Heart right ventricle (tissue), 16 donors: ENCODE measurements at regions not wholly inside any gene's neighbourhood (a gene's known extent, or its start where the extent isn't known, plus 50 kb on each side); places are given as distances from the start of the nearest gene placed in this dataset.
"Not testable (repeated sequence)": the region's sequence is repeated elsewhere in the genome, so short reads cannot be mapped to it uniquely, and the experiment has no call there.

Experiments
- ATAC-seq, 8 donors: fragments of 200-7000 bp; cut with Tn5 transposase; one replicate each; pipeline ENCODE4 v1.9.1; 2020; ENCODE audit warnings: mild to moderate bottlenecking in 8 of 8, moderate library complexity in 8 of 8, moderate number of reproducible peaks in 1 of 8
- DNase-seq, 2 donors: peaks; one replicate each; pipeline ENCODE4 v3.0.0-alpha.2; 2020
- H3K27ac ChIP-seq, 10 donors: fragments of 200-600 bp; sonication (generic) in 2 of 10; one replicate each; pipeline versions ENCODE4 v1.5.0 to v1.8.0; 2020 to 2022; ENCODE audit warnings: mild to moderate bottlenecking in 3 of 10
- H3K27me3 ChIP-seq, 7 donors: fragments of 200-600 bp; one replicate each; pipeline ENCODE4 v1.8.0; 2021 to 2022; ENCODE audit warnings: mild to moderate bottlenecking in 2 of 7
- H3K36me3 ChIP-seq, 9 donors: fragments of 200-600 bp; sonication (generic) in 1 of 9; one replicate each; pipeline versions ENCODE4 v1.5.0 to v1.8.0; 2020 to 2022; ENCODE audit warnings: mild to moderate bottlenecking in 2 of 9
- H3K4me1 ChIP-seq, 9 donors: fragments of 200-600 bp; sonication (generic) in 1 of 9; one replicate each; pipeline versions ENCODE4 v1.5.0 to v1.8.0; 2020 to 2022; ENCODE audit warnings: mild to moderate bottlenecking in 4 of 9
- H3K4me3 ChIP-seq, 10 donors: fragments of 200-600 bp; sonication (generic) in 2 of 10; one replicate each; pipeline versions ENCODE4 v1.5.0 to v1.8.0; 2020 to 2022; ENCODE audit warnings: mild to moderate bottlenecking in 7 of 10, moderate library complexity in 2 of 10
- H3K9me3 ChIP-seq, 11 donors: fragments of 200-600 bp in 10 of 11; sonication (generic) in 2 of 11; one replicate each; pipeline versions ENCODE4 v1.5.0 to v1.8.0; 2013 to 2022; ENCODE audit warnings: mild to moderate bottlenecking in 2 of 11, control low read depth in 1 of 11, moderate library complexity in 1 of 11
- WGBS, 2 donors: extraction: QIAGEN DNeasy Blood & Tissue Kit; methylation state at CpG; one replicate each; pipeline ENCODE4 v1.1.7; 2013; ENCODE audit warnings: inconsistent platforms in 1 of 2; 5-methylcytosine and 5-hydroxymethylcytosine counted together
- intact Hi-C, 10 donors: fragments of 100-400 bp; cut with DNase I; formaldehyde crosslinking; loops; one replicate each; pipeline versions ENCODE4 v1.11.1 to v1.14.2; 2022
- TF ChIP-seq, protein P1 (sequence below), 9 donors: fragments of 200-600 bp; sonication (generic) in 2 of 9; IDR thresholded peaks; one replicate each; pipeline versions ENCODE4 v1.5.0 to v1.8.0; 2021 to 2022; ENCODE audit warnings: antibody characterized with exemption in 9 of 9, mild to moderate bottlenecking in 5 of 9, moderate library complexity in 1 of 9
- donor health status: Arrhythmogenic right ventricular cardiomyopathy.
- donor health status: ischemic (EF 13 %, LVEDD 7.1; RV severe dilation, severe dysfunction).
- donor health status: healthy with polysubstance abuse.
- donor health status: DM: no; HTN: yes; CAD: no.
- donor health status: DM: no; HTN: no; CAD: no.
- donor health status: ischemic (EF 25% LVEDD 6.9; RV normal size, moderate dysfunction).
- donor health status: ischemic (EF 25% LVEDD 5.7; RV mildly dilated, moderate dysfunction).
- donor health status: healthy.
- donor health status: DM: yes; HTN: yes; CAD: no.
- donor health status: Ischemic cardiomyopathy.
- donor health status: ischemic (EF 35%, LVEDD 5.7; RV mildly dilated, moderate dysfunction).
- donor health status: nonischemic (EF 11% LVEDD 7.7; RV severe dilation, severe dysfunction).
- donor health status: DM: yes; HTN: yes; CAD: no.
- donor health status: PGD.
- donor health status: ischemic (EF 29% LVEDD 5.4; RV normal size, mild dysfunction).
- donor health status: nonischemic (EF 23%, LVEDD 6.1; RV moderate dilation, normal function).

- Histone ChIP-seq H3K4me3 (no peak overlapping the region), H3K27ac (no peak overlapping the region), H3K4me1 (peaks cover 14 to 45% (median 36%) of the 10 kb centered on the region in 9 donors), H3K9me3 (no peaks in the 10 kb centered on the region), H3K36me3 (no peaks in the 10 kb centered on the region), H3K27me3 (no peaks in the 10 kb centered on the region)
- no peak for DNase-seq
- intact Hi-C loops, result no loop called here
- no peak for ATAC-seq
- WGBS, 2 donors, result 96 to 97% methylated on average over 17 of the region's 17 CpGs
- TF ChIP-seq, protein P1, sequence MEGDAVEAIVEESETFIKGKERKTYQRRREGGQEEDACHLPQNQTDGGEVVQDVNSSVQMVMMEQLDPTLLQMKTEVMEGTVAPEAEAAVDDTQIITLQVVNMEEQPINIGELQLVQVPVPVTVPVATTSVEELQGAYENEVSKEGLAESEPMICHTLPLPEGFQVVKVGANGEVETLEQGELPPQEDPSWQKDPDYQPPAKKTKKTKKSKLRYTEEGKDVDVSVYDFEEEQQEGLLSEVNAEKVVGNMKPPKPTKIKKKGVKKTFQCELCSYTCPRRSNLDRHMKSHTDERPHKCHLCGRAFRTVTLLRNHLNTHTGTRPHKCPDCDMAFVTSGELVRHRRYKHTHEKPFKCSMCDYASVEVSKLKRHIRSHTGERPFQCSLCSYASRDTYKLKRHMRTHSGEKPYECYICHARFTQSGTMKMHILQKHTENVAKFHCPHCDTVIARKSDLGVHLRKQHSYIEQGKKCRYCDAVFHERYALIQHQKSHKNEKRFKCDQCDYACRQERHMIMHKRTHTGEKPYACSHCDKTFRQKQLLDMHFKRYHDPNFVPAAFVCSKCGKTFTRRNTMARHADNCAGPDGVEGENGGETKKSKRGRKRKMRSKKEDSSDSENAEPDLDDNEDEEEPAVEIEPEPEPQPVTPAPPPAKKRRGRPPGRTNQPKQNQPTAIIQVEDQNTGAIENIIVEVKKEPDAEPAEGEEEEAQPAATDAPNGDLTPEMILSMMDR (IDR thresholded peaks at IDR 0.05), result no peak
These were observed 94.6 kb upstream of the GSE1 start for GRCh38 chr16:85518398-85519049.

GRCh38 chr16:85519050-85519440 is 94.1 kb upstream of the GSE1 start:
- DNase-seq, H3K9me3 ChIP-seq: not testable (repeated sequence)
- 64 to 66% methylated on average over 3 to 4 of the region's 5 CpGs for WGBS, 2 donors

DNA sequence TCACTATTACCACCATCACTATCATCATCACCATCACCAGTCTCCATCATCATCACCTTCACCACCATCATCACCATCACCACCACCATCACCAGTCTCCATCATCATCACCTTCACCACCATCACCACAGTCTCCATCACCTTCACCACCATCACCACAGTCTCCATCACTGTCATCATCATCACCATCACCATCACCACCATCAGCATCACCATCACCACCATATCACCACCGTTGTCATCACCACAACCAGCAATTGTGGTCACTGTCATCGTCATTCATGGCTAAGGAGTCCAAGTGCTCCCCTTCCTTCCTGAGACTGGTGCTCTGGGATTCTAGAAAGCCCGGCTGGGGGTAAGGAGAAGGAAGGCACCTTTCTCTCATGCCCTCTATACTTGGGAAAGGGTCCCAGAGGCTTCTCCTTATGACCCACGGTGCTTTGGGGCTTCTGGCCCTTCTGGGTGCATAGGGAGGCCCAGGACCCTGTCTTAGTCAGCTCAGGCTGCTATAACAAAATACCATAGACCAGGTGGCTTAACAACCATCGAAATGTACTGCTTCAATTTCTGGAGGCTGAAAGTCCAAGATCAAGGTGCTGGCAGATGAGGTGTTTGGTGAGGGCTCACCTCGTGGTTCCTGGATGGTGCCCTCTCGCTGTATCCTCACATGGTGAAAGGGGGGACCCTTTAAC is 93.4 kb upstream of the GSE1 start:
- H3K4me1 ChIP-seq, result peaks cover 23 to 45% (median 36%) of the 10 kb centered on the region in 9 donors
- TF ChIP-seq, protein P1 (IDR thresholded peaks at IDR 0.05), result no peak
- DNase-seq, result no peak
- no peak overlapping the region for H3K4me3 ChIP-seq
- no peaks in the 10 kb centered on the region for H3K9me3 ChIP-seq
- 95% methylated on average over 7 of the region's 7 CpGs for WGBS, 2 donors
- H3K27me3 ChIP-seq, result no peaks in the 10 kb centered on the region
- intact Hi-C loops, result no loop called here
- no peak for ATAC-seq
- H3K27ac ChIP-seq, result no peak overlapping the region
- H3K36me3 ChIP-seq, result no peaks in the 10 kb centered on the region

More at GRCh38 chr16:85519050-85519440, 94.1 kb upstream of the GSE1 start:
- H3K36me3 ChIP-seq, intact Hi-C loops, H3K27ac ChIP-seq, ATAC-seq, H3K27me3 ChIP-seq, H3K4me3 ChIP-seq: not testable (repeated sequence)
- H3K4me1 ChIP-seq, result peaks cover 19 to 45% (median 36%) of the 10 kb centered on the region in 9 donors

DNA sequence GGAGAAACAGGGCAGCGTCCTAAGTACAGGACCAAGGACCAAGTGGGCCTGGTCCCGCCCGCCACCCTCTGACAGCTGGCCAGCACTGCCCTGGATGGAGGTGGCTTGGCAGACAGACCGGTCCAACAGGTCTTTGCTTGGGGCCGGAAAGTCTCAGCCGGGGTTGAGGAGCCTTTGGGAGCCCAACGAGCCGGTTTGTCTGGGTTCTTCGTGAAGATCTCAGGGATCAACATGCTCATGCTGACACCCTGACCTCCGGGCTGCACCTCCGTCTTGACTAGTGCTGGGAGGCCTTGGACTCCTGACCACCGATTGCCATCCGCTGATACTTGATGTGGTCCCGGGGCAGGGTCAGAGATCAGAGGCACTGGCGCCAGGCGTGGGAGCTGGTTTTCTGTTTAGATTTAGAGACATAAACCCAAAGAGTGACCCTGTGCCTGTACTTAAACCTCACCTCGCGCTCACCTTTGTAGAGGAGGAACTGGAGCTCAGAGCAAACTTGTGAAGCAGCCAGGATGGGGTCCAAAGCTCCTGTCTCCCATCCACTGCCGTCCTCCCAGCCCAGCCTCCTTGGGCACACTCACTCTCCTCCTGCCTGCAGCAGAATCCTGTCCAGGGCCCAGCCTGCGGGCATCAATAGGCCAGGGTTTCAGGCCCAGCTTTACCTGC is 92.1 kb upstream of the GSE1 start:
- 95 to 98% methylated on average over 20 of the region's 20 CpGs for WGBS, 2 donors
- H3K9me3 ChIP-seq, result no peaks in the 10 kb centered on the region
- ATAC-seq (no peak), DNase-seq (no peak)
- TF ChIP-seq, protein P1 (IDR thresholded peaks at IDR 0.05), result no peak
- no peak overlapping the region for H3K4me3 ChIP-seq
- peaks cover 14 to 39% (median 30%) of the 10 kb centered on the region in 9 donors for H3K4me1 ChIP-seq
- H3K27me3 ChIP-seq, result no peaks in the 10 kb centered on the region
- no peaks in the 10 kb centered on the region for H3K36me3 ChIP-seq
- intact Hi-C loops, result no loop called here
- H3K27ac ChIP-seq, result no peak overlapping the region
